Ishikawa (cell line): ENCODE measurements at regions not wholly inside any gene's neighbourhood (a gene's known extent, or its start where the extent isn't known, plus 50 kb on each side); places are given as distances from the start of the nearest gene placed in this dataset.

ENCODE experiments used
- CEBPB ChIP-seq: IDR thresholded peaks from 2 replicates; pipeline ENCODE4 v1.6.1; 2012
- CREB1 ChIP-seq: IDR thresholded peaks from 2 replicates; pipeline ENCODE4 v1.6.1; 2012; ENCODE audit warnings: low read depth
- EGR1 ChIP-seq: IDR thresholded peaks from 2 replicates; pipeline ENCODE4 v1.6.1; 2012
- EP300 ChIP-seq: IDR thresholded peaks from 2 replicates; pipeline ENCODE4 v1.6.1; 2012; ENCODE audit warnings: borderline replicate concordance
- FOXM1 ChIP-seq: IDR thresholded peaks from 2 replicates; pipeline ENCODE4 v1.6.1; 2012; ENCODE audit warnings: low read depth, borderline replicate concordance
- MAX ChIP-seq: IDR thresholded peaks from 2 replicates; pipeline ENCODE4 v1.6.1; 2012
- NFIC ChIP-seq: IDR thresholded peaks from 2 replicates; pipeline ENCODE4 v1.6.1; 2012
- RAD21 ChIP-seq: IDR thresholded peaks from 2 replicates; pipeline ENCODE4 v1.6.1; 2012; ENCODE audit warnings: low read depth
- REST ChIP-seq: IDR thresholded peaks from 2 replicates; pipeline ENCODE4 v1.6.1; 2012; ENCODE audit warnings: low read depth, mild to moderate bottlenecking
- TAF1 ChIP-seq: IDR thresholded peaks from 2 replicates; pipeline ENCODE4 v1.6.1; 2012; ENCODE audit warnings: low read depth, mild to moderate bottlenecking
- TCF12 ChIP-seq: IDR thresholded peaks from 2 replicates; pipeline ENCODE4 v1.6.1; 2012; ENCODE audit warnings: low read depth
- TEAD4 ChIP-seq: IDR thresholded peaks from 2 replicates; pipeline ENCODE4 v1.6.1; 2012
- USF1 ChIP-seq: IDR thresholded peaks from 2 replicates; pipeline ENCODE4 v1.6.1; 2012
- YY1 ChIP-seq: IDR thresholded peaks from 2 replicates; pipeline ENCODE4 v1.6.1; 2012; ENCODE audit warnings: low read depth
- ZBTB7A ChIP-seq: IDR thresholded peaks from 2 replicates; pipeline ENCODE4 v1.6.1; 2012; ENCODE audit warnings: low read depth

GRCh38 chr2:91748902-91749301 lies 3057.4 kb downstream of the RPIA start:
- TF ChIP-seq EP300 (no peak), YY1 (no peak), TEAD4 (no peak), REST (no peak), NFIC (no peak), ZBTB7A (no peak), FOXM1 (no peak), TCF12 (no peak), CEBPB (no peak), EGR1 (no peak)

- TF ChIP-seq TEAD4 = no peak
- TF ChIP-seq CEBPB = no peak
- TF ChIP-seq EP300 = no peak
- no peak for TF ChIP-seq USF1
- no peak for TF ChIP-seq MAX
- TF ChIP-seq RAD21 = no peak
- TF ChIP-seq REST = no peak
- TF ChIP-seq ZBTB7A = no peak
- TF ChIP-seq TAF1 = no peak
- no peak for TF ChIP-seq TCF12
- TF ChIP-seq CREB1 = no peak
- TF ChIP-seq NFIC = no peak
- no peak for TF ChIP-seq YY1
- no peak for TF ChIP-seq FOXM1
Measured at GRCh38 chr2:91839904-91840868, 3031.0 kb upstream of the TEKT4 start.

- peak; percentile 40 for TF ChIP-seq RAD21
Measured at GRCh38 chr2:91895091-91895490, 2976.1 kb upstream of the TEKT4 start.
